GM23338 (cell line): ENCODE measurements at regions not wholly inside any gene's neighbourhood (a gene's known extent, or its start where the extent isn't known, plus 50 kb on each side); places are given as distances from the start of the nearest gene placed in this dataset.

ENCODE experiments used
- ATAC-seq: fragments of 200-7000 bp; cut with Tn5 transposase; 3 replicates; pipeline ENCODE4 v1.9.1; 2020
- DNase-seq: peaks from one replicate; pipeline ENCODE4 v3.0.0-alpha.2; 2015; ENCODE audit warnings: low spot score
- H2AFZ ChIP-seq: fragments of 200-600 bp; sonication (generic); 2 replicates; pipeline ENCODE4 v1.8.0; 2016; ENCODE audit warnings: antibody characterized with exemption, mild to moderate bottlenecking, moderate library complexity
- H3F3A ChIP-seq: fragments of 200-600 bp; sonication (generic); replicated peaks from 2 replicates; pipeline ENCODE4 v1.8.0; 2017; ENCODE audit warnings: antibody characterized with exemption, mixed run types, low read depth
- H3K27ac ChIP-seq: fragments of 200-600 bp; sonication (generic); 2 replicates; pipeline ENCODE4 v1.6.1; 2016; ENCODE audit warnings: low read depth
- H3K27me3 ChIP-seq: fragments of 200-600 bp; sonication (generic); 2 replicates; pipeline ENCODE4 v1.8.0; 2016; ENCODE audit warnings: mild to moderate bottlenecking, mixed run types, moderate library complexity; ENCODE audit not compliant: insufficient read depth
- H3K36me3 ChIP-seq: fragments of 200-600 bp; sonication (generic); 2 replicates; pipeline ENCODE4 v1.8.0; 2016; ENCODE audit warnings: mild to moderate bottlenecking; ENCODE audit not compliant: insufficient read depth
- H3K4me1 ChIP-seq: fragments of 200-600 bp; sonication (generic); 2 replicates; pipeline ENCODE4 v1.8.0; 2016; ENCODE audit warnings: mild to moderate bottlenecking, moderate library complexity; ENCODE audit not compliant: insufficient read depth
- H3K4me2 ChIP-seq: fragments of 200-600 bp; sonication (generic); 2 replicates; pipeline ENCODE4 v1.7.1; 2017; ENCODE audit warnings: mixed run types
- H3K4me3 ChIP-seq: fragments of 200-600 bp; sonication (generic); 2 replicates; pipeline ENCODE4 v1.6.1; 2016; ENCODE audit warnings: mixed run types
- H3K79me2 ChIP-seq: fragments of 200-600 bp; sonication (generic); replicated peaks from 2 replicates; pipeline ENCODE4 v1.8.0; 2017; ENCODE audit warnings: mild to moderate bottlenecking; ENCODE audit not compliant: insufficient read depth
- H3K9me2 ChIP-seq: fragments of 200-600 bp; sonication (generic); 2 replicates; pipeline ENCODE4 v1.8.0; 2017; ENCODE audit not compliant: insufficient read depth
- H4K20me1 ChIP-seq: fragments of 200-600 bp; sonication (generic); replicated peaks from 2 replicates; pipeline ENCODE4 v1.8.0; 2017; ENCODE audit warnings: mild to moderate bottlenecking; ENCODE audit not compliant: insufficient read depth
- H3K27ac Mint-ChIP-seq: 2 replicates; pipeline ENCODE4 v1.8.0; 2020; ENCODE audit warnings: inconsistent platforms, mild to moderate bottlenecking, moderate library complexity, mixed read lengths
- H3K27me3 Mint-ChIP-seq: 3 replicates; pipeline ENCODE4 v1.8.0; 2022; ENCODE audit warnings: low read depth, mild to moderate bottlenecking, moderate library complexity, mixed read lengths, inconsistent platforms; ENCODE audit not compliant: insufficient read depth, poor library complexity
- H3K36me3 Mint-ChIP-seq: 3 replicates; pipeline ENCODE4 v1.8.0; 2021; ENCODE audit warnings: low read depth, mild to moderate bottlenecking, inconsistent platforms, moderate library complexity, mixed read lengths
- H3K4me1 Mint-ChIP-seq: 3 replicates; pipeline ENCODE4 v1.8.0; 2020; ENCODE audit warnings: mild to moderate bottlenecking, inconsistent platforms, mixed read lengths
- H3K4me3 Mint-ChIP-seq: 3 replicates; pipeline ENCODE4 v1.8.0; 2021; ENCODE audit warnings: moderate library complexity, mild to moderate bottlenecking, inconsistent platforms, mixed read lengths
- H3K9me3 Mint-ChIP-seq: 3 replicates; pipeline ENCODE4 v1.8.0; 2020; ENCODE audit warnings: moderate library complexity, mild to moderate bottlenecking, inconsistent platforms, mixed read lengths
- CREB1 ChIP-seq: fragments of 250-450 bp; sonication (Bioruptor Pico); IDR thresholded peaks from 2 replicates; pipeline ENCODE4 v1.5.0; 2020; ENCODE audit warnings: low read depth, mild to moderate bottlenecking, moderate library complexity
- ETS1 ChIP-seq: IDR thresholded peaks from 2 replicates; pipeline ENCODE4 v1.6.1; 2016; ENCODE audit warnings: antibody characterized with exemption
- EZH2 ChIP-seq: fragments of 200-600 bp; sonication (generic); IDR thresholded peaks from one replicate; pipeline ENCODE4 v1.8.0; 2017; ENCODE audit warnings: antibody characterized with exemption, mild to moderate bottlenecking, low read depth; ENCODE audit not compliant: unreplicated experiment
- EZH2phosphoT487 ChIP-seq: fragments of 200-600 bp; sonication (generic); IDR thresholded peaks from one replicate; pipeline ENCODE4 v1.8.1; 2018; ENCODE audit warnings: antibody characterized with exemption; ENCODE audit not compliant: unreplicated experiment
- JUNB ChIP-seq: IDR thresholded peaks from one replicate; pipeline ENCODE4 v1.6.1; 2016; ENCODE audit warnings: antibody characterized with exemption; ENCODE audit not compliant: unreplicated experiment
- NANOG ChIP-seq: IDR thresholded peaks from 2 replicates; pipeline ENCODE4 v1.6.1; 2016; ENCODE audit warnings: antibody characterized with exemption, borderline replicate concordance
- POLR2AphosphoS5 ChIP-seq: IDR thresholded peaks from 2 replicates; pipeline ENCODE4 v1.6.1; 2016; ENCODE audit warnings: antibody characterized with exemption, low read depth
- STAT1 ChIP-seq: IDR thresholded peaks from one replicate; pipeline ENCODE4 v1.6.1; 2016; ENCODE audit warnings: antibody characterized with exemption; ENCODE audit not compliant: unreplicated experiment
- ZNF114 ChIP-seq: fragments of 250-450 bp; sonication (Bioruptor Pico); IDR thresholded peaks from 2 replicates; pipeline ENCODE4 v1.5.0; 2020; ENCODE audit warnings: mild to moderate bottlenecking, moderate library complexity
- ZNF331 ChIP-seq: fragments of 250-450 bp; sonication (Bioruptor Pico); IDR thresholded peaks from 2 replicates; pipeline ENCODE4 v1.5.0; 2020; ENCODE audit warnings: low read depth, mild to moderate bottlenecking, moderate library complexity
- ZNF462 ChIP-seq: fragments of 250-450 bp; sonication (Bioruptor Pico); IDR thresholded peaks from 2 replicates; pipeline ENCODE4 v1.5.0; 2020; ENCODE audit warnings: mild to moderate bottlenecking, moderate library complexity
- TF ChIP-seq, protein P1 (sequence below), 2 experiments: fragments of 200-600 bp in 1 of 2; sonication (generic) in 1 of 2; conservative IDR thresholded peaks; 2 replicates each; pipeline versions ENCODE4 v1.5.1 to v1.6.1; 2016 to 2017; ENCODE audit warnings: antibody characterized with exemption in 2 of 2, low read depth in 2 of 2, mild to moderate bottlenecking in 2 of 2, moderate library complexity in 1 of 2
- TF ChIP-seq, protein P2 (sequence below): IDR thresholded peaks from one replicate; pipeline ENCODE4 v1.6.1; 2018; ENCODE audit warnings: antibody characterized with exemption; ENCODE audit not compliant: unreplicated experiment

DNA sequence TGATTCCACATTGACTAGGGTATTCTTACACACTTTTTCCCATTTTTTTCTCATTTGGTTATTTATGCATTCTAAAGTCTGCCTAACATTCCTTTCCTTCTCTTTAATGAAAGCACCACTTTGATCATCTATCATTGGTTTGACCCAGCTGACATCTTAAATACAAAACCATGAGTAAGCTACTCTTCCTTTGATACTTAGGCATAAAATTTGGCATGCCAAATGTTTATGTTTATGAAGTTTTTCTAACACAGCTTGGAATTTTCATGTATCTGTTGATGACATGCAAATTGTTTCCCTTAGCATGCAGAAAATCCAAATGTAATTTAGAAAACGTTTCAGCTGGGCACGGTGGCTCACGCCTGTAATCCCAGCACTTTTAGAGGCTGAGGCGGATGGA, 534.9 kb downstream of the QKI start:
- H3K4me1 Mint-ChIP-seq: peaks cover 50% of the 10 kb centered on the region

More for the DNA sequence above, 534.9 kb downstream of the QKI start:
- no peaks in the 10 kb centered on the region for H3F3A ChIP-seq
- Mint-ChIP-seq H3K9me3 (no peaks in the 10 kb centered on the region), H3K27ac (no peak overlapping the region), H3K36me3 (peaks cover 4% of the 10 kb centered on the region; the same call in 1 of the 3 replicates), H3K27me3 (peaks cover 6% of the 10 kb centered on the region), H3K4me3 (no peak overlapping the region)
- ATAC-seq (no peak), DNase-seq (no peak)
- H3K4me1 ChIP-seq: peaks cover 38% of the 10 kb centered on the region
- H3K4me3 ChIP-seq: no peak overlapping the region
- H4K20me1 ChIP-seq: no peaks in the 10 kb centered on the region
- H2AFZ ChIP-seq: no peak overlapping the region
- H3K27me3 ChIP-seq: no peaks in the 10 kb centered on the region
- no peak overlapping the region for H3K4me2 ChIP-seq
- H3K36me3 ChIP-seq: no peaks in the 10 kb centered on the region
- no peak overlapping the region for H3K27ac ChIP-seq
- no peaks in the 10 kb centered on the region for H3K79me2 ChIP-seq
- TF ChIP-seq EZH2phosphoT487 (no peak), POLR2AphosphoS5 (no peak), ZNF462 (no peak), ETS1 (no peak), STAT1 (no peak), ZNF114 (CRISPR knock-in tag) (no peak), JUNB (no peak), ZNF331 (CRISPR knock-in tag) (no peak), NANOG (no peak), CREB1 (CRISPR knock-in tag) (no peak), EZH2 (no peak)
- TF ChIP-seq, protein P1, sequence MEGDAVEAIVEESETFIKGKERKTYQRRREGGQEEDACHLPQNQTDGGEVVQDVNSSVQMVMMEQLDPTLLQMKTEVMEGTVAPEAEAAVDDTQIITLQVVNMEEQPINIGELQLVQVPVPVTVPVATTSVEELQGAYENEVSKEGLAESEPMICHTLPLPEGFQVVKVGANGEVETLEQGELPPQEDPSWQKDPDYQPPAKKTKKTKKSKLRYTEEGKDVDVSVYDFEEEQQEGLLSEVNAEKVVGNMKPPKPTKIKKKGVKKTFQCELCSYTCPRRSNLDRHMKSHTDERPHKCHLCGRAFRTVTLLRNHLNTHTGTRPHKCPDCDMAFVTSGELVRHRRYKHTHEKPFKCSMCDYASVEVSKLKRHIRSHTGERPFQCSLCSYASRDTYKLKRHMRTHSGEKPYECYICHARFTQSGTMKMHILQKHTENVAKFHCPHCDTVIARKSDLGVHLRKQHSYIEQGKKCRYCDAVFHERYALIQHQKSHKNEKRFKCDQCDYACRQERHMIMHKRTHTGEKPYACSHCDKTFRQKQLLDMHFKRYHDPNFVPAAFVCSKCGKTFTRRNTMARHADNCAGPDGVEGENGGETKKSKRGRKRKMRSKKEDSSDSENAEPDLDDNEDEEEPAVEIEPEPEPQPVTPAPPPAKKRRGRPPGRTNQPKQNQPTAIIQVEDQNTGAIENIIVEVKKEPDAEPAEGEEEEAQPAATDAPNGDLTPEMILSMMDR (conservative IDR thresholded peaks at IDR 0.05; ENCODE audit: low read depth in 2 of 2): no peak
- TF ChIP-seq, protein P2, sequence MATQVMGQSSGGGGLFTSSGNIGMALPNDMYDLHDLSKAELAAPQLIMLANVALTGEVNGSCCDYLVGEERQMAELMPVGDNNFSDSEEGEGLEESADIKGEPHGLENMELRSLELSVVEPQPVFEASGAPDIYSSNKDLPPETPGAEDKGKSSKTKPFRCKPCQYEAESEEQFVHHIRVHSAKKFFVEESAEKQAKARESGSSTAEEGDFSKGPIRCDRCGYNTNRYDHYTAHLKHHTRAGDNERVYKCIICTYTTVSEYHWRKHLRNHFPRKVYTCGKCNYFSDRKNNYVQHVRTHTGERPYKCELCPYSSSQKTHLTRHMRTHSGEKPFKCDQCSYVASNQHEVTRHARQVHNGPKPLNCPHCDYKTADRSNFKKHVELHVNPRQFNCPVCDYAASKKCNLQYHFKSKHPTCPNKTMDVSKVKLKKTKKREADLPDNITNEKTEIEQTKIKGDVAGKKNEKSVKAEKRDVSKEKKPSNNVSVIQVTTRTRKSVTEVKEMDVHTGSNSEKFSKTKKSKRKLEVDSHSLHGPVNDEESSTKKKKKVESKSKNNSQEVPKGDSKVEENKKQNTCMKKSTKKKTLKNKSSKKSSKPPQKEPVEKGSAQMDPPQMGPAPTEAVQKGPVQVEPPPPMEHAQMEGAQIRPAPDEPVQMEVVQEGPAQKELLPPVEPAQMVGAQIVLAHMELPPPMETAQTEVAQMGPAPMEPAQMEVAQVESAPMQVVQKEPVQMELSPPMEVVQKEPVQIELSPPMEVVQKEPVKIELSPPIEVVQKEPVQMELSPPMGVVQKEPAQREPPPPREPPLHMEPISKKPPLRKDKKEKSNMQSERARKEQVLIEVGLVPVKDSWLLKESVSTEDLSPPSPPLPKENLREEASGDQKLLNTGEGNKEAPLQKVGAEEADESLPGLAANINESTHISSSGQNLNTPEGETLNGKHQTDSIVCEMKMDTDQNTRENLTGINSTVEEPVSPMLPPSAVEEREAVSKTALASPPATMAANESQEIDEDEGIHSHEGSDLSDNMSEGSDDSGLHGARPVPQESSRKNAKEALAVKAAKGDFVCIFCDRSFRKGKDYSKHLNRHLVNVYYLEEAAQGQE: no peak
- H3K9me2 ChIP-seq: peaks cover 2% of the 10 kb centered on the region; the same call in 1 of the 2 replicates
